GM18519 (cell line): ENCODE measurements at regions not wholly inside any gene's neighbourhood (a gene's known extent, or its start where the extent isn't known, plus 50 kb on each side); places are given as distances from the start of the nearest gene placed in this dataset.
"Not testable (repeated sequence)": the region's sequence is repeated elsewhere in the genome, so short reads cannot be mapped to it uniquely, and the experiment has no call there.

ENCODE experiments used
- ATAC-seq: cut with Tn5 transposase; IDR thresholded peaks from one replicate; pipeline ENCODE4 v1.9.1; 2021; ENCODE audit warnings: mild to moderate bottlenecking, moderate library complexity; ENCODE audit not compliant: unreplicated experiment, low FRiP score

GRCh38 chr5:1655496-1656270 lies 131.9 kb upstream of the LPCAT1 start:
- no peak for ATAC-seq

- ATAC-seq, result no peak
Measured at GRCh38 chr5:1654786-1655495, 131.2 kb upstream of the LPCAT1 start.

- peak; percentile 58 for ATAC-seq
Measured at GRCh38 chr5:1653698-1654651, 130.2 kb upstream of the LPCAT1 start.

GRCh38 chr5:1652873-1653697 lies 129.3 kb upstream of the LPCAT1 start:
- ATAC-seq, result peak; percentile 41

GRCh38 chr5:1651971-1652872 lies 128.5 kb upstream of the LPCAT1 start:
- ATAC-seq, result no peak

- no peak for ATAC-seq
Measured at GRCh38 chr5:1651250-1651649, 127.5 kb upstream of the LPCAT1 start.

- no peak for ATAC-seq
Measured at GRCh38 chr5:1649554-1649953, 125.8 kb upstream of the LPCAT1 start.

- no peak for ATAC-seq
Measured at GRCh38 chr5:1648806-1649205, 125.0 kb upstream of the LPCAT1 start.

GRCh38 chr5:1647580-1647979 lies 123.8 kb upstream of the LPCAT1 start:
- no peak for ATAC-seq

- peak; percentile 51 for ATAC-seq
Measured at GRCh38 chr5:1644810-1645571, 121.2 kb upstream of the LPCAT1 start.

GRCh38 chr5:1644393-1644809 lies 120.6 kb upstream of the LPCAT1 start:
- ATAC-seq, result not testable (repeated sequence)

- ATAC-seq, result no peak
Measured at GRCh38 chr5:1643651-1644392, 120.1 kb upstream of the LPCAT1 start.

GRCh38 chr5:1642621-1643061 lies 118.9 kb upstream of the LPCAT1 start:
- no peak for ATAC-seq

GRCh38 chr5:1642221-1642620 lies 118.5 kb upstream of the LPCAT1 start:
- no peak for ATAC-seq

- ATAC-seq, result peak; percentile 85
Measured at GRCh38 chr5:1641560-1642166, 117.9 kb upstream of the LPCAT1 start.

GRCh38 chr5:1641041-1641440 lies 117.3 kb upstream of the LPCAT1 start:
- ATAC-seq, result no peak

GRCh38 chr5:1640421-1640881 lies 116.7 kb upstream of the LPCAT1 start:
- no peak for ATAC-seq
